ENCODE measurements at regions not wholly inside any gene's neighbourhood (a gene's known extent, or its start where the extent isn't known, plus 50 kb on each side); places are given as distances from the start of the nearest gene placed in this dataset.

GRCh38 chr7:93723424-93724124 is 149.1 kb upstream of the CALCR start:
- no peaks in the 10 kb centered on the region for H3K9me3 ChIP-seq
- no peaks in the 10 kb centered on the region for H3K36me3 ChIP-seq (ENCODE audit: low read depth, missing control alignments)
- intact Hi-C loops (cut with DNase I; ENCODE audit: low total_unique reads): no loop called here
- no peak for DNase-seq
- 43 to 45% methylated on average over 3 of the region's 3 CpGs for WGBS, 2 donors
- no peak overlapping the region for H3K27ac ChIP-seq
- H3K4me1 ChIP-seq: no peaks in the 10 kb centered on the region
- no peak for TF ChIP-seq CTCF (IDR thresholded peaks at IDR 0.05)
- no peak for TF ChIP-seq POLR2A (IDR thresholded peaks at IDR 0.05)
- no peak overlapping the region for H3K4me3 ChIP-seq
- H3K27me3 ChIP-seq: no peaks in the 10 kb centered on the region

- no peaks in the 10 kb centered on the region for H3K4me1 ChIP-seq
- intact Hi-C loops (cut with DNase I; ENCODE audit: low total_unique reads): no loop called here
- H3K9me3 ChIP-seq: no peaks in the 10 kb centered on the region
- H3K4me3 ChIP-seq: no peak overlapping the region
- DNase-seq: no peak
- H3K27me3 ChIP-seq: no peaks in the 10 kb centered on the region
- no peaks in the 10 kb centered on the region for H3K36me3 ChIP-seq (ENCODE audit: low read depth, missing control alignments)
- H3K27ac ChIP-seq: no peak overlapping the region
- no peak for TF ChIP-seq CTCF (IDR thresholded peaks at IDR 0.05)
- TF ChIP-seq POLR2A (IDR thresholded peaks at IDR 0.05): no peak
Observed at GRCh38 chr7:93720106-93720505, 145.6 kb upstream of the CALCR start.

GRCh38 chr7:93719546-93719945 is 145.0 kb upstream of the CALCR start:
- Histone ChIP-seq H3K27me3 (no peaks in the 10 kb centered on the region), H3K36me3 (ENCODE audit: low read depth, missing control alignments) (no peaks in the 10 kb centered on the region), H3K9me3 (no peaks in the 10 kb centered on the region), H3K27ac (no peak overlapping the region), H3K4me3 (no peak overlapping the region), H3K4me1 (no peaks in the 10 kb centered on the region)
- intact Hi-C loops (cut with DNase I; ENCODE audit: low total_unique reads): no loop called here
- TF ChIP-seq POLR2A (IDR thresholded peaks at IDR 0.05) (no peak), CTCF (IDR thresholded peaks at IDR 0.05) (no peak)
- WGBS, 2 donors: 73 to 91% methylated on average over 1 of the region's 1 CpG
- DNase-seq: no peak

GRCh38 chr7:93717217-93717900 is 142.8 kb upstream of the CALCR start:
- no peak for DNase-seq
- Histone ChIP-seq H3K9me3 (no peaks in the 10 kb centered on the region), H3K36me3 (ENCODE audit: low read depth, missing control alignments) (no peaks in the 10 kb centered on the region), H3K4me3 (no peak overlapping the region), H3K27me3 (no peaks in the 10 kb centered on the region), H3K4me1 (no peaks in the 10 kb centered on the region), H3K27ac (no peak overlapping the region)
- intact Hi-C loops (cut with DNase I; ENCODE audit: low total_unique reads): no loop called here
- 77 to 88% methylated on average over 1 of the region's 1 CpG for WGBS, 2 donors
- TF ChIP-seq CTCF (IDR thresholded peaks at IDR 0.05): no peak
- no peak for TF ChIP-seq POLR2A (IDR thresholded peaks at IDR 0.05)

GRCh38 chr7:93715234-93715633 is 140.7 kb upstream of the CALCR start:
- peak in 1 of 3 experiments; percentile 35 for TF ChIP-seq CTCF (IDR thresholded peaks at IDR 0.05)
- TF ChIP-seq POLR2A (IDR thresholded peaks at IDR 0.05): no peak
- Histone ChIP-seq H3K9me3 (no peaks in the 10 kb centered on the region), H3K27ac (no peak overlapping the region), H3K36me3 (ENCODE audit: low read depth, missing control alignments) (no peaks in the 10 kb centered on the region), H3K27me3 (no peaks in the 10 kb centered on the region), H3K4me3 (no peak overlapping the region), H3K4me1 (no peaks in the 10 kb centered on the region)
- DNase-seq: peak; percentile 38
- WGBS, 2 donors: 57 to 58% methylated on average over 6 of the region's 6 CpGs
- intact Hi-C loops (cut with DNase I; ENCODE audit: low total_unique reads): no loop called here

Data from testis (tissue), 2 donors.